GM23248 (cell line): ENCODE measurements at regions not wholly inside any gene's neighbourhood (a gene's known extent, or its start where the extent isn't known, plus 50 kb on each side); places are given as distances from the start of the nearest gene placed in this dataset.

Source experiments
- EZH2 ChIP-seq: fragments of 200-600 bp; sonication (generic); IDR thresholded peaks from 2 replicates; pipeline ENCODE4 v1.6.1; 2018; ENCODE audit warnings: antibody characterized with exemption, mild to moderate bottlenecking; ENCODE audit not compliant: insufficient read depth, poor library complexity, severe bottlenecking
- EZH2phosphoT487 ChIP-seq: fragments of 200-600 bp; sonication (generic); IDR thresholded peaks from 2 replicates; pipeline ENCODE4 v1.6.1; 2018; ENCODE audit warnings: antibody characterized with exemption, moderate library complexity, mild to moderate bottlenecking, low read depth; ENCODE audit not compliant: insufficient read depth

- no peak for TF ChIP-seq EZH2
- no peak for TF ChIP-seq EZH2phosphoT487
Observed at GRCh38 chr3:178137831-178138230, 398.4 kb upstream of the KCNMB2 start.
